ENCODE measurements at regions not wholly inside any gene's neighbourhood (a gene's known extent, or its start where the extent isn't known, plus 50 kb on each side); places are given as distances from the start of the nearest gene placed in this dataset.

- H3K27ac ChIP-seq (ENCODE audit: low read depth, low read length): no peak overlapping the region
- peaks cover 0 to 3% (median 0%) of the 10 kb centered on the region in 5 donors for H3K36me3 ChIP-seq (ENCODE audit: control insufficient read depth in 5 of 5, insufficient read depth in 5 of 5, low read length in 5 of 5)
- H3K4me1 ChIP-seq (ENCODE audit: control insufficient read depth in 5 of 5, insufficient read depth in 5 of 5, low read length in 5 of 5): peaks cover 0 to 5% (median 0%) of the 10 kb centered on the region in 5 donors
- no peak overlapping the region for H3K4me3 ChIP-seq (ENCODE audit: low read depth in 1 of 5, low read length in 5 of 5)
- no peak overlapping the region for H3K9ac ChIP-seq (ENCODE audit: low read length in 5 of 5)
- no peaks in the 10 kb centered on the region for H3K27me3 ChIP-seq (ENCODE audit: control insufficient read depth in 5 of 5, insufficient read depth in 4 of 5, low read length in 5 of 5)
- no peaks in the 10 kb centered on the region for H3K9me3 ChIP-seq (ENCODE audit: control insufficient read depth in 5 of 5, low read length in 5 of 5)
These were observed 88.4 kb upstream of the STK17B start for GRCh38 chr2:196259507-196260481.

- H3K36me3 ChIP-seq (ENCODE audit: control insufficient read depth in 5 of 5, insufficient read depth in 5 of 5, low read length in 5 of 5): peaks cover 0 to 3% (median 0%) of the 10 kb centered on the region in 5 donors
- peaks cover 0 to 5% (median 0%) of the 10 kb centered on the region in 5 donors for H3K4me1 ChIP-seq (ENCODE audit: control insufficient read depth in 5 of 5, insufficient read depth in 5 of 5, low read length in 5 of 5)
- H3K27ac ChIP-seq (ENCODE audit: low read depth, low read length): no peak overlapping the region
- no peaks in the 10 kb centered on the region for H3K27me3 ChIP-seq (ENCODE audit: control insufficient read depth in 5 of 5, insufficient read depth in 4 of 5, low read length in 5 of 5)
- H3K4me3 ChIP-seq (ENCODE audit: low read depth in 1 of 5, low read length in 5 of 5): no peak overlapping the region
- H3K9ac ChIP-seq (ENCODE audit: low read length in 5 of 5): no peak overlapping the region
- no peaks in the 10 kb centered on the region for H3K9me3 ChIP-seq (ENCODE audit: control insufficient read depth in 5 of 5, low read length in 5 of 5)
These were observed 89.2 kb upstream of the STK17B start for GRCh38 chr2:196260546-196260945.

- peaks cover 0 to 3% (median 0%) of the 10 kb centered on the region in 5 donors for H3K36me3 ChIP-seq (ENCODE audit: control insufficient read depth in 5 of 5, insufficient read depth in 5 of 5, low read length in 5 of 5)
- H3K27ac ChIP-seq (ENCODE audit: low read depth, low read length): no peak overlapping the region
- no peak overlapping the region for H3K4me3 ChIP-seq (ENCODE audit: low read depth in 1 of 5, low read length in 5 of 5)
- no peak overlapping the region for H3K9ac ChIP-seq (ENCODE audit: low read length in 5 of 5)
- no peaks in the 10 kb centered on the region for H3K9me3 ChIP-seq (ENCODE audit: control insufficient read depth in 5 of 5, low read length in 5 of 5)
- no peaks in the 10 kb centered on the region for H3K27me3 ChIP-seq (ENCODE audit: control insufficient read depth in 5 of 5, insufficient read depth in 4 of 5, low read length in 5 of 5)
- peaks cover 0 to 13% (median 9%) of the 10 kb centered on the region in 5 donors for H3K4me1 ChIP-seq (ENCODE audit: control insufficient read depth in 5 of 5, insufficient read depth in 5 of 5, low read length in 5 of 5)
These were observed 91.2 kb upstream of the STK17B start for GRCh38 chr2:196262606-196263005.

- peaks cover 0 to 19% (median 9%) of the 10 kb centered on the region in 5 donors for H3K4me1 ChIP-seq (ENCODE audit: control insufficient read depth in 5 of 5, insufficient read depth in 5 of 5, low read length in 5 of 5)
- peaks cover 0 to 3% (median 0%) of the 10 kb centered on the region in 5 donors for H3K36me3 ChIP-seq (ENCODE audit: control insufficient read depth in 5 of 5, insufficient read depth in 5 of 5, low read length in 5 of 5)
- no peak overlapping the region for H3K27ac ChIP-seq (ENCODE audit: low read depth, low read length)
- H3K4me3 ChIP-seq (ENCODE audit: low read depth in 1 of 5, low read length in 5 of 5): no peak overlapping the region
- H3K27me3 ChIP-seq (ENCODE audit: control insufficient read depth in 5 of 5, insufficient read depth in 4 of 5, low read length in 5 of 5): no peaks in the 10 kb centered on the region
- no peaks in the 10 kb centered on the region for H3K9me3 ChIP-seq (ENCODE audit: control insufficient read depth in 5 of 5, low read length in 5 of 5)
- no peak overlapping the region for H3K9ac ChIP-seq (ENCODE audit: low read length in 5 of 5)
These were observed 91.9 kb upstream of the STK17B start for GRCh38 chr2:196263181-196263747.

- Histone ChIP-seq H3K9me3 (ENCODE audit: control insufficient read depth in 5 of 5, low read length in 5 of 5) (no peaks in the 10 kb centered on the region), H3K27me3 (ENCODE audit: control insufficient read depth in 5 of 5, insufficient read depth in 4 of 5, low read length in 5 of 5) (no peaks in the 10 kb centered on the region), H3K4me3 (ENCODE audit: low read depth in 1 of 5, low read length in 5 of 5) (no peak overlapping the region), H3K4me1 (ENCODE audit: control insufficient read depth in 5 of 5, insufficient read depth in 5 of 5, low read length in 5 of 5) (peaks cover 0 to 27% (median 12%) of the 10 kb centered on the region in 5 donors), H3K27ac (ENCODE audit: low read depth, low read length) (no peak overlapping the region), H3K9ac (ENCODE audit: low read length in 5 of 5) (no peak overlapping the region), H3K36me3 (ENCODE audit: control insufficient read depth in 5 of 5, insufficient read depth in 5 of 5, low read length in 5 of 5) (peaks cover 0 to 10% (median 3%) of the 10 kb centered on the region in 5 donors)
These were observed 95.0 kb upstream of the STK17B start for GRCh38 chr2:196266351-196266750.

GRCh38 chr2:196266855-196267254 is 95.5 kb upstream of the STK17B start:
- peaks cover 0 to 27% (median 12%) of the 10 kb centered on the region in 5 donors for H3K4me1 ChIP-seq (ENCODE audit: control insufficient read depth in 5 of 5, insufficient read depth in 5 of 5, low read length in 5 of 5)
- H3K27ac ChIP-seq (ENCODE audit: low read depth, low read length): peak overlapping the region; percentile 16
- H3K27me3 ChIP-seq (ENCODE audit: control insufficient read depth in 5 of 5, insufficient read depth in 4 of 5, low read length in 5 of 5): no peaks in the 10 kb centered on the region
- no peak overlapping the region for H3K4me3 ChIP-seq (ENCODE audit: low read depth in 1 of 5, low read length in 5 of 5)
- H3K36me3 ChIP-seq (ENCODE audit: control insufficient read depth in 5 of 5, insufficient read depth in 5 of 5, low read length in 5 of 5): peaks cover 0 to 10% (median 3%) of the 10 kb centered on the region in 5 donors
- no peak overlapping the region for H3K9ac ChIP-seq (ENCODE audit: low read length in 5 of 5)
- H3K9me3 ChIP-seq (ENCODE audit: control insufficient read depth in 5 of 5, low read length in 5 of 5): no peaks in the 10 kb centered on the region

- H3K9ac ChIP-seq (ENCODE audit: low read length in 5 of 5): no peak overlapping the region
- peaks cover 0 to 10% (median 3%) of the 10 kb centered on the region in 5 donors for H3K36me3 ChIP-seq (ENCODE audit: control insufficient read depth in 5 of 5, insufficient read depth in 5 of 5, low read length in 5 of 5)
- H3K9me3 ChIP-seq (ENCODE audit: control insufficient read depth in 5 of 5, low read length in 5 of 5): no peaks in the 10 kb centered on the region
- no peak overlapping the region for H3K4me3 ChIP-seq (ENCODE audit: low read depth in 1 of 5, low read length in 5 of 5)
- H3K27me3 ChIP-seq (ENCODE audit: control insufficient read depth in 5 of 5, insufficient read depth in 4 of 5, low read length in 5 of 5): no peaks in the 10 kb centered on the region
- H3K27ac ChIP-seq (ENCODE audit: low read depth, low read length): no peak overlapping the region
- H3K4me1 ChIP-seq (ENCODE audit: control insufficient read depth in 5 of 5, insufficient read depth in 5 of 5, low read length in 5 of 5): peaks cover 0 to 23% (median 12%) of the 10 kb centered on the region in 5 donors
These were observed 96.6 kb upstream of the STK17B start for GRCh38 chr2:196268025-196268424.

GRCh38 chr2:196268538-196269338 is 97.4 kb upstream of the STK17B start:
- H3K27ac ChIP-seq (ENCODE audit: low read depth, low read length): no peak overlapping the region
- no peak overlapping the region for H3K9ac ChIP-seq (ENCODE audit: low read length in 5 of 5)
- H3K9me3 ChIP-seq (ENCODE audit: control insufficient read depth in 5 of 5, low read length in 5 of 5): no peaks in the 10 kb centered on the region
- peaks cover 0 to 10% (median 3%) of the 10 kb centered on the region in 5 donors for H3K36me3 ChIP-seq (ENCODE audit: control insufficient read depth in 5 of 5, insufficient read depth in 5 of 5, low read length in 5 of 5)
- no peak overlapping the region for H3K4me3 ChIP-seq (ENCODE audit: low read depth in 1 of 5, low read length in 5 of 5)
- no peaks in the 10 kb centered on the region for H3K27me3 ChIP-seq (ENCODE audit: control insufficient read depth in 5 of 5, insufficient read depth in 4 of 5, low read length in 5 of 5)
- H3K4me1 ChIP-seq (ENCODE audit: control insufficient read depth in 5 of 5, insufficient read depth in 5 of 5, low read length in 5 of 5): peaks cover 0 to 24% (median 12%) of the 10 kb centered on the region in 5 donors

GRCh38 chr2:196271795-196272194 is 100.4 kb upstream of the STK17B start:
- Histone ChIP-seq H3K4me1 (ENCODE audit: control insufficient read depth in 5 of 5, insufficient read depth in 5 of 5, low read length in 5 of 5) (peaks cover 0 to 45% (median 22%) of the 10 kb centered on the region in 5 donors), H3K36me3 (ENCODE audit: control insufficient read depth in 5 of 5, insufficient read depth in 5 of 5, low read length in 5 of 5) (peaks cover 0 to 10% (median 3%) of the 10 kb centered on the region in 5 donors), H3K27ac (ENCODE audit: low read depth, low read length) (no peak overlapping the region), H3K4me3 (ENCODE audit: low read depth in 1 of 5, low read length in 5 of 5) (no peak overlapping the region), H3K9me3 (ENCODE audit: control insufficient read depth in 5 of 5, low read length in 5 of 5) (no peaks in the 10 kb centered on the region), H3K27me3 (ENCODE audit: control insufficient read depth in 5 of 5, insufficient read depth in 4 of 5, low read length in 5 of 5) (no peaks in the 10 kb centered on the region), H3K9ac (ENCODE audit: low read length in 5 of 5) (no peak overlapping the region)

Data from subcutaneous abdominal adipose tissue (tissue), 5 donors.